Activated CD4-positive, alpha-beta T cell treated with anti-CD3 and anti-CD28 coated beads for 36 hours (primary cell): ENCODE measurements at regions not wholly inside any gene's neighbourhood (a gene's known extent, or its start where the extent isn't known, plus 50 kb on each side); places are given as distances from the start of the nearest gene placed in this dataset.

ENCODE experiments used
- ATAC-seq: fragments of 200-7000 bp; cut with Tn5 transposase; one replicate; pipeline ENCODE4 v1.10.0; 2021; ENCODE audit warnings: mild to moderate bottlenecking, moderate library complexity
- CTCF ChIA-PET: fragments of 350-600 bp; sonication (Branson Sonifier 250); formaldehyde crosslinking; loops from one replicate; lab custom pipeline; 2021; ENCODE audit warnings: antibody characterized with exemption; lab: Charles Lee
- POLR2A ChIA-PET: fragments of 350-600 bp; sonication (Branson Sonifier 250); formaldehyde crosslinking; loops from one replicate; lab custom pipeline; 2021; ENCODE audit warnings: antibody characterized with exemption, inconsistent platforms; lab: Charles Lee
- DNase-seq: peaks from one replicate; pipeline ENCODE4 v3.0.0-alpha.2; 2020
- H3K27ac Mint-ChIP-seq: one replicate; pipeline ENCODE4 v1.8.0; 2021; ENCODE audit warnings: mixed read lengths
- H3K27me3 Mint-ChIP-seq: one replicate; pipeline ENCODE4 v1.8.0; 2021; ENCODE audit warnings: mixed read lengths
- H3K36me3 Mint-ChIP-seq: one replicate; pipeline ENCODE4 v1.8.0; 2021; ENCODE audit warnings: low read depth, mixed read lengths
- H3K4me1 Mint-ChIP-seq: one replicate; pipeline ENCODE4 v1.8.0; 2021; ENCODE audit warnings: mixed read lengths
- H3K4me3 Mint-ChIP-seq: one replicate; pipeline ENCODE4 v1.8.0; 2021; ENCODE audit warnings: mild to moderate bottlenecking, moderate library complexity, mixed read lengths
- H3K9me3 Mint-ChIP-seq: one replicate; pipeline ENCODE4 v1.8.0; 2021; ENCODE audit warnings: low read depth, mixed read lengths
- intact Hi-C, 2 experiments: fragments of 100-400 bp; cut with DNase I in 1 of 2; cut with micrococcal nuclease in 1 of 2; formaldehyde crosslinking; loops; one replicate each; pipeline versions ENCODE4 v1.14.2 to v1.15.1; 2022 to 2024; cut with DNase I, micrococcal nuclease

DNA sequence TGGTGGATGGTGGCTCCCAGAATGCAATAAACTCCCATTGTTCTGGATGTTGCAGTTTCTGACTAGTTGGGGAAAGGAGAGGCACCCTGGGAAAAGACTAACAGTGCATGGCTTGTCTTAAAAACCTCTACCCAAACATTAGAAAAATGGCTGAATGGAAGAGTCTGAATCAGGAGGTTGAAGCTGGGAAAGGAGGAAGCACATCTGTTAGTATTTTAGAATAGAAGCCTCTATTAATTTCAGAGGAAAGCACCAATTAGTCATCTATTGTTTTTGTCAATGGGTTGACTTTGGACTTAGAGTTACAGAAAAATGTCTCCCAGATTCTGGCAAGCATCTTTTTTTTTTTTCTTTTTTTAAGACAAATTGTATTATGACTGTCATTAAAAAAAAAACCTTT lies 56.1 kb upstream of the ELMO1 start:
- Mint-ChIP-seq H3K27me3 (peaks cover 2% of the 10 kb centered on the region), H3K4me3 (no peak overlapping the region), H3K4me1 (no peaks in the 10 kb centered on the region), H3K27ac (no peak overlapping the region), H3K36me3 (no peaks in the 10 kb centered on the region), H3K9me3 (no peaks in the 10 kb centered on the region)
- POLR2A ChIA-PET = no interaction called here
- CTCF ChIA-PET = interaction anchor here (1.1 to 5.5 kb wide), 5 partner anchors 8 to 270 kb away, joined by 3 to 70 read pairs (median 9); no protein-coding TSS in a partner anchor
- intact Hi-C loops = no loop called here
- no peak for ATAC-seq
- DNase-seq = no peak

DNA sequence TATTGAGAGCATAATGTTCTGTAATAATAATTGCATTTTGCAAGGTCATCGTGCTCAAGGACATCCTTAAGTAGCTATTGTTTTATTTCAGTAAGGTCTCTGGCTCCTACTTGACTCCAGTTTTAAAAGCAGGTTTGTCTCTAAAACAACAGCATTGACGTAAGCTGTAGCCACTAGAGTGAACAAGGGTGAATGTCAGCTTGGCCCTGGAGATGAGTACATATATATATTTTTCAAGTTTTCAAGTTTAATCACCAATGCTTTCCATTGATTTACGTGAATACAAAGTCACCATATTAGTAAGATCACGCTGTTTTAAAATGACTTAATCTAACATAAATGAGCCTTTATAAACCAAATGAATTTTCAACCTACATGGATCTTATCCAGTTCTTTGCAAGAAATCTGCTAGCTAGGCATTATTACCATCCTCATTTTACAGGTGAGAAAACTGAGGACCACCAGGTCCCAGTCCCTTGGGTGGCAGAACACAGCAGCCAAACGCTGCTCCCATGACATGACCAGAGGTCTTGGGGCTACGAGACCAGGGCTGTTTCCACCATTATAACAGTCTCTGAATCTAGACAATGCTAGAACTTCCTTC lies 57.2 kb upstream of the ELMO1 start:
- Mint-ChIP-seq H3K36me3 (no peaks in the 10 kb centered on the region), H3K27ac (no peak overlapping the region), H3K9me3 (no peaks in the 10 kb centered on the region), H3K4me1 (no peaks in the 10 kb centered on the region), H3K4me3 (no peak overlapping the region), H3K27me3 (peaks cover 2% of the 10 kb centered on the region)
- POLR2A ChIA-PET = no interaction called here
- intact Hi-C loops = no loop called here
- CTCF ChIA-PET = interaction anchor here (1.2 to 5.5 kb wide), 4 partner anchors 9 to 298 kb away, joined by 3 to 70 read pairs (median 15); no protein-coding TSS in a partner anchor
- peak; percentile 23 for ATAC-seq
- DNase-seq = no peak

DNA sequence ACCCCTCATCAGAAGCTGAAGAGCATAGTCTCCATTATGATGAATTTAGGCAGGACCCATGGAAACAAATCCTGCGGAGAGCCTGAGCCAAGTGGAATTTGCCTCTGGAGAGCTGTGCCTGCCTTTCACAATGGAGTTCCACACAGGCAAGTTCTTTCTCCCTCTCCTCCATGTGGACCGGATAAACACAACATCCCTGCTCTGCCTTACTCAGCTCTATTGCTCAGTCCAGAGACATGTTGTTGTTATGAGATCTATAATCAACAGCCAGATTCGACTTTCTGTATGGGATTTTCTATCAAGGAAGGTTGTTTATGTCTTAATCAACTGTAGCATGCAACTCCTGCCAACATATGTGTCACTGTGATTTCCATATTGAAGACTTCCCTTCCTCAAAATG lies 59.5 kb upstream of the ELMO1 start:
- ChIA-PET POLR2A (no interaction called here), CTCF (interaction anchor here (0.6 to 5.5 kb wide), 11 partner anchors 12 to 273 kb away, joined by 3 to 70 read pairs (median 4); no protein-coding TSS in a partner anchor)
- H3K27me3 Mint-ChIP-seq = peaks cover 2% of the 10 kb centered on the region
- no peak overlapping the region for H3K27ac Mint-ChIP-seq
- no peaks in the 10 kb centered on the region for H3K4me1 Mint-ChIP-seq
- DNase-seq (no peak), ATAC-seq (no peak)
- intact Hi-C loops = no loop called here
- no peaks in the 10 kb centered on the region for H3K36me3 Mint-ChIP-seq
- no peaks in the 10 kb centered on the region for H3K9me3 Mint-ChIP-seq
- no peak overlapping the region for H3K4me3 Mint-ChIP-seq

DNA sequence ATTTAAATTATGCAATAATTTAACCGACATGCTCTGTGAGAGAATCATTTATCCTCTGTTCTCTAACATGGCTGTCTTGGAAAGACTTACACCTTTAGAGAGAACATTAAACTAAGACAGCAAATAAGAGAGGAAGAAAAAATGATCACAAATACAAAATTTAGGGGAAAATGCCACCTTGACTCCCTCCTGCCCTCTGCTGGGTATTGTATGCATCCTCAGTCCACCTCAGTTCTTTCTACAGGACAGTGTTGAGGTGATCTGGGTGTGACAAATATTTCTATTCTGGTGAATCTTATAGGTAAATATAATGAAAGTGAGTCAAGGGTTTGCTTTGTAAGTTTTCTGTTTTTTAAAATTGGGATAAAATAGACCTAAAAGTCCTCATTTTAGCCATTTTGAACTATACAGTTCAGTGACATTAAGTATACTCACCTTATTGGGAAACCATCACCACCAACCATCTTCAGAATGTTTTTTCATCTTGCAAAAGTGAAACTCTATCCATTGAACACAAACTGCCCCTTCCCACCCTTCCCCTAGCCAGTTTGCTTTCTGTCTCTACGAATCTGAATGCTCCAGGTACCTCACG lies 61.5 kb upstream of the ELMO1 start:
- Mint-ChIP-seq H3K4me3 (no peak overlapping the region), H3K36me3 (no peaks in the 10 kb centered on the region), H3K4me1 (no peaks in the 10 kb centered on the region), H3K27ac (no peak overlapping the region), H3K27me3 (no peaks in the 10 kb centered on the region), H3K9me3 (no peaks in the 10 kb centered on the region)
- ChIA-PET CTCF (interaction anchor here (0.6 to 5.5 kb wide), 13 partner anchors 9 to 311 kb away, joined by 3 to 70 read pairs (median 4); no protein-coding TSS in a partner anchor), POLR2A (interaction anchor here (0.5 kb wide), 1 partner anchor 601 kb away, joined by 3 read pairs; no protein-coding TSS in a partner anchor)
- ATAC-seq (peak; percentile 74), DNase-seq (peak; percentile 52)
- intact Hi-C loops = loop anchor here (1.0 to 5.0 kb wide), 4 partner anchors 226 to 322 kb away; no protein-coding TSS in a partner anchor

DNA sequence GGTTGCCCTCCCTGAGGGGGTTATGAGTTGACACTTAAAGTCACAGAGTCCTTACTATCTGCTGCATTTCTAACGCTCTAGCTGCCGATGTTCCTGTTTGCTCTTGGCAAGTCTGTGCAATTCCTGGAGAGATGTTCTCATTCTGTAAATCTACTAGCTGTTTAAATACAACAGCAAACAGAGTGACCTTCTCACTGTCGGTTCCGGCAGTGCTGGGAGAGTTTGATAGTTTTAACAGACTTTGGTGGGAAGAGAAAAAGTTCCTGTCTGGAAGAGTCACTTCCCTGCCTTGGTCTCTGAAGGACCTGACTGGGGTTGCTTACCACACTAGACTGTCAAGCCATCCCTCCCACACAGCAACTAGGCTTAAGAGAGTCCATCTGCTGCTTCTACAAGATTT lies 63.3 kb upstream of the ELMO1 start:
- DNase-seq (no peak), ATAC-seq (no peak)
- no peaks in the 10 kb centered on the region for H3K27me3 Mint-ChIP-seq
- H3K9me3 Mint-ChIP-seq = no peaks in the 10 kb centered on the region
- H3K27ac Mint-ChIP-seq = no peak overlapping the region
- intact Hi-C loops = loop anchor here in 1 of 2 experiments (5.0 kb wide), 2 partner anchors 305 to 320 kb away; no protein-coding TSS in a partner anchor
- no peaks in the 10 kb centered on the region for H3K36me3 Mint-ChIP-seq
- no peak overlapping the region for H3K4me3 Mint-ChIP-seq
- H3K4me1 Mint-ChIP-seq = no peaks in the 10 kb centered on the region
- ChIA-PET POLR2A (no interaction called here), CTCF (interaction anchor here (0.8 to 1.4 kb wide), 2 partner anchors 17 to 157 kb away, joined by 3 to 5 read pairs; no protein-coding TSS in a partner anchor)

DNA sequence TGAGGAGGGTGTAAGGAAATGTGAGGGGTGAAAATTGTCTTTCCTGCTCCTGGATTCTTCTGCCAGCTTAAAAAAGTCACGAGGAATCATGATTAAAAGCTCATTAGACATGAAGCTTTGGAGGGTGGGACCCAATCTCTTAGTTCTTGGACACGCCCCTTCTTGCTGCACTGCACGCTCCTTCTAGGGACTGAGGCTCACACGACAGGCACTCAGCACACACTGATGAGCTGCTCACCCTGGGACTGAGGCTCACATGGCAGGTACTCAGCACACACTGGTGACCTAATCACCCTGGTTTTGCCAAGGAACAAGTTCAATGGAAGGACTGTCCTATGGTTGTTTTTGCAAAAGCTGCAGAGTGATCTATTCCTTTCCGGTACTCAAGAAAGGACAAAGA lies 65.8 kb upstream of the ELMO1 start:
- CTCF ChIA-PET = interaction anchor here (0.5 to 1.1 kb wide), 2 partner anchors 18 to 172 kb away, joined by 3 read pairs; no protein-coding TSS in a partner anchor
- DNase-seq = no peak
- intact Hi-C loops = loop anchor here in 1 of 2 experiments (5.0 kb wide), 2 partner anchors 307 to 318 kb away; no protein-coding TSS in a partner anchor
- Mint-ChIP-seq H3K27me3 (peaks cover under 1% of the 10 kb centered on the region), H3K4me1 (no peaks in the 10 kb centered on the region), H3K9me3 (no peaks in the 10 kb centered on the region), H3K36me3 (no peaks in the 10 kb centered on the region), H3K27ac (no peak overlapping the region), H3K4me3 (no peak overlapping the region)
- POLR2A ChIA-PET = no interaction called here
- no peak for ATAC-seq

DNA sequence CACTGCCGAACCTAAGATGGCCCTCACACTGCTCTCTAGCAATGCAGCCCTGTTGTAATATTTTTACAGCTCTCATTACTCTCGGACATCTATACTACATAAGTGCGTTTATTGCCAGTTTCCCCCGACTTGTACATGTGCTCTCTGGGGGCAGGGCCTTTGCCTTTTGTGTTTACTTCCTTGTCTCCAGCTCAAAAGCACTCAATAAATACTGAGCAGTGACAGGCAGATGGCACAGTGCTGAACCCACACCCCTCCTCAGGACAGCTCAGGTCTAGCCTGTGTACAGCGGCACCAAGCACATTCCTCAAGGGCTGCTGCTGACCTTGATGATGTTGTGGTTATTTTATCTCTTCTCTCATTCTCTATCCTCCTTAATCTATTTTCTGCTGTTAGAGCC lies 68.0 kb upstream of the ELMO1 start:
- H3K27me3 Mint-ChIP-seq = peaks cover 2% of the 10 kb centered on the region
- no peaks in the 10 kb centered on the region for H3K4me1 Mint-ChIP-seq
- no peaks in the 10 kb centered on the region for H3K9me3 Mint-ChIP-seq
- no peaks in the 10 kb centered on the region for H3K36me3 Mint-ChIP-seq
- intact Hi-C loops = no loop called here
- POLR2A ChIA-PET = no interaction called here
- CTCF ChIA-PET = interaction anchor here (0.7 kb wide), 1 partner anchor 138 kb away, joined by 3 read pairs; no protein-coding TSS in a partner anchor
- no peak overlapping the region for H3K4me3 Mint-ChIP-seq
- ATAC-seq = no peak
- DNase-seq = no peak
- H3K27ac Mint-ChIP-seq = no peak overlapping the region

DNA sequence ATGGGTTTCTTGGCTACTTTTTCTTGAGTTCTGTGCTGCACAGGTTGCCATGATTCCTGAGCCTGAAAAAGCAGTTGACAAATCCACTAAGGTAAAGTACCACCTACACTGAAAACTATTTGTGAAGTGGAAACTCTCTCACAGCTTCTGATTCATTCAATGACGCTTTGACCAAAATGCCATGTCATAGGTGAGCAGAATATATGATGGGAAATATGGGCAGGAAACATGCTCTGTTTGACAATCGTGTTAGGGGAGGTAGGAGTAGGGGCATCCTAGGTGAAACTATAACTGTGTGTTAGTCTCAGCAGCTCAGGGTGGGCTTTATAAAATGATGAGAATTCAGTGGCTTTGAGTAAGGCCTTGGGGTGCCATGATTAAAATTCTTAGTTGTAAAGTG lies 69.6 kb upstream of the ELMO1 start:
- H3K27me3 Mint-ChIP-seq = peaks cover 4% of the 10 kb centered on the region
- H3K4me1 Mint-ChIP-seq = no peaks in the 10 kb centered on the region
- H3K9me3 Mint-ChIP-seq = no peaks in the 10 kb centered on the region
- H3K36me3 Mint-ChIP-seq = no peaks in the 10 kb centered on the region
- H3K4me3 Mint-ChIP-seq = no peak overlapping the region
- intact Hi-C loops = no loop called here
- DNase-seq (no peak), ATAC-seq (peak; percentile 60)
- CTCF ChIA-PET = interaction anchor here (0.7 to 1.4 kb wide), 5 partner anchors 11 to 52 kb away, joined by 3 to 5 read pairs (median 4); no protein-coding TSS in a partner anchor
- H3K27ac Mint-ChIP-seq = no peak overlapping the region
- POLR2A ChIA-PET = no interaction called here

DNA sequence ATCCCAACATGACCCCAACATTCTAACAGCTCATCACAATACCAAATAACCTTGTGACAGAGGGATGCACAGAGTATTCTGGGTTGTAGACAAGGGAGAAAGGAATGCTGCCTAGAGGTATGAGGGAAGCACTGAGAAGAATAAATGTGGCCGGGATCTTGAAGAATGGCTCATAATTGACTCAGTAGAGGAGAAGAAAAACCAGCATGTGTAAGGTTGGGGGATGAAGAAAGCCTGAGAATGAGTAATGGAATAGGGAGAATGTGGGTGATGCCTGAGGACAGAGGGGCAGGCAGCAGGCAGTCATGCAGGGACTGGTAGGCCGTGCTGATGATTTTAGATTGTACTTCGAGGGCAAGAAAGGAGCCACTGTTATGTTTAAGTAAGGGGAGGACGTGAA lies 75.4 kb upstream of the ELMO1 start:
- CTCF ChIA-PET = no interaction called here
- intact Hi-C loops = no loop called here
- ATAC-seq = no peak

DNA sequence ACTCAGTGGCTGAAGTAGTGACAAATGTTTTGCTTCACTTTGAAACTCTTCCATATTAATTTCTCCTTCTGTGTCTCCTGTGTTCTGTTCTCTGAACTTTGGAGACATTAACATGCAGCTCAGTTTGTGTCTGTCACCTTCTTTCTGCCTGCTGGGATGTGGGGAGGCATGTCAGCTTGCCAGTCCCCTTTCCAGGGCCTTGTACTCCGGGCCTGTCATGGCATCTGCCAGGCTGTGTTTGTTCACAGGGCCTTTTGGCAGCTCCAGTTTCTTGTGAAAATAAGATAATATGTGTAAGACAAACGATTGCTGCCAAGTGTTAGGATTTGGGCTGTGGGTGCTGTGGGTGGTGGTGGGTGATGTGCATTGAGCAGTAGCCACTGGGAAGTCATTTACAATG lies 76.1 kb upstream of the ELMO1 start:
- no peaks in the 10 kb centered on the region for H3K9me3 Mint-ChIP-seq
- no peak overlapping the region for H3K4me3 Mint-ChIP-seq
- H3K4me1 Mint-ChIP-seq = no peaks in the 10 kb centered on the region
- H3K27me3 Mint-ChIP-seq = peaks cover 5% of the 10 kb centered on the region
- POLR2A ChIA-PET = no interaction called here
- CTCF ChIA-PET = no interaction called here
- H3K36me3 Mint-ChIP-seq = no peaks in the 10 kb centered on the region
- H3K27ac Mint-ChIP-seq = no peak overlapping the region
- no peak for ATAC-seq
- intact Hi-C loops = no loop called here
- no peak for DNase-seq

More for the DNA sequence above, 75.4 kb upstream of the ELMO1 start:
- POLR2A ChIA-PET = no interaction called here
- no peak overlapping the region for H3K27ac Mint-ChIP-seq
- no peak for DNase-seq
- H3K4me1 Mint-ChIP-seq = no peaks in the 10 kb centered on the region
- H3K4me3 Mint-ChIP-seq = no peak overlapping the region
- no peaks in the 10 kb centered on the region for H3K9me3 Mint-ChIP-seq
- no peaks in the 10 kb centered on the region for H3K36me3 Mint-ChIP-seq
- peaks cover 7% of the 10 kb centered on the region for H3K27me3 Mint-ChIP-seq

DNA sequence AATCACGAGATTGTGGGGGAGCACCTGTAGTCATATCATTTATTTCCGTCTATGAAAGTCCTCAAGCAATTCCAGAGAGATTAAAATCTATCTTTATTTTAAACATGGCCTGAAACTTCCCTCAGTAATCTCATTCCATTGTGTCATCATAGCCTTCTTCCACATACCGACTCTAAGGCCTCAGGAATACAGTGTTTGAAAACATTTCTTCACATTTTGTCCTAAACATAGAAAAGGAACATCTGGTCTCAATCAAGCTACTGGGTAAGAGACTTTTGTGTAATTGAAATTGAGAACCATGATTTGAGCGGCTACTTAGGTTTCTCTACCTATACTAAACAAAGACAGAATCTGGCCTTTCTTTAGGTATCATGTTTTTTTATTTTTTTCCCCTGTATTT lies 78.0 kb upstream of the ELMO1 start:
- Mint-ChIP-seq H3K9me3 (no peaks in the 10 kb centered on the region), H3K27me3 (peaks cover 9% of the 10 kb centered on the region), H3K36me3 (no peaks in the 10 kb centered on the region), H3K4me3 (no peak overlapping the region), H3K4me1 (no peaks in the 10 kb centered on the region), H3K27ac (no peak overlapping the region)
- intact Hi-C loops = no loop called here
- no peak for ATAC-seq
- no peak for DNase-seq
- ChIA-PET POLR2A (no interaction called here), CTCF (no interaction called here)

DNA sequence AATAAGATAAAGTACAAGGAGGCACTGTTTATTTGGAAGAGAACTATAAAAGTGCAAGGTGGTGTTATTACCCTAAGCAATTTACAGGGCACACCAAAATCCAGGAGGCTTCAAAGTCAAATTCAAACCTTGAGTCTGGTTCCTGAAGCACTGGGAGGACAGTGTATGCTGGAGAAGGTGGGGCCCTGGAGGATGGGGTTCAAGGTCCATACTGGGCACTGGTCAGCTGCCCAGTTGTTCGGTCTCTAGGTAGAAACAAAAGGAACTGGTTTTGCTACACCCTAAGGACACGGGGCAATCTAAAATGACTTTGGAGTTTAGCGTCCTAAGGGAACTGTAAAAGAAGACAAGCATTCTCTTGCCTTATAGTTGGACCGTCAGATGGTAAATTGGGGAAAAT lies 78.4 kb upstream of the ELMO1 start:
- peaks cover 9% of the 10 kb centered on the region for H3K27me3 Mint-ChIP-seq
- no peaks in the 10 kb centered on the region for H3K4me1 Mint-ChIP-seq
- H3K27ac Mint-ChIP-seq = no peak overlapping the region
- no peaks in the 10 kb centered on the region for H3K36me3 Mint-ChIP-seq
- POLR2A ChIA-PET = no interaction called here
- H3K4me3 Mint-ChIP-seq = no peak overlapping the region
- intact Hi-C loops = no loop called here
- DNase-seq = no peak
- CTCF ChIA-PET = no interaction called here
- no peak for ATAC-seq
- no peaks in the 10 kb centered on the region for H3K9me3 Mint-ChIP-seq
